Fibroblast of pulmonary artery (primary cell): ENCODE measurements at regions not wholly inside any gene's neighbourhood (a gene's known extent, or its start where the extent isn't known, plus 50 kb on each side); places are given as distances from the start of the nearest gene placed in this dataset.
A peak's percentile ranks its signal among the peaks of the same experiment; 100 is the strongest.
"Not testable (repeated sequence)": the region's sequence is repeated elsewhere in the genome, so short reads cannot be mapped to it uniquely, and the experiment has no call there.

ENCODE experiments used
- DNase-seq: peaks from one replicate; pipeline ENCODE4 v3.0.0-alpha.2; 2010; ENCODE audit warnings: low read depth
- H3K4me3 ChIP-seq: replicated peaks from 2 replicates; pipeline ENCODE4 v1.5.1; 2011; ENCODE audit warnings: low read depth, mild to moderate bottlenecking, control low read depth, low read length, moderate library complexity
- CTCF ChIP-seq: IDR thresholded peaks from 2 replicates; pipeline ENCODE4 v1.5.1; 2011; ENCODE audit warnings: mild to moderate bottlenecking, control low read depth, low read length, inconsistent platforms; ENCODE audit errors: missing control alignments

GRCh38 chr3:86849991-86850390 is 141.0 kb downstream of the VGLL3 start:
- no peak overlapping the region for H3K4me3 ChIP-seq
- no peak for TF ChIP-seq CTCF
- no peak for DNase-seq

GRCh38 chr3:86845726-86846125 is 145.2 kb downstream of the VGLL3 start:
- no peak for DNase-seq
- H3K4me3 ChIP-seq, result no peak overlapping the region
- TF ChIP-seq CTCF, result no peak

GRCh38 chr3:86838927-86839326 is 152.0 kb downstream of the VGLL3 start:
- no peak overlapping the region for H3K4me3 ChIP-seq
- TF ChIP-seq CTCF, result no peak
- no peak for DNase-seq

GRCh38 chr3:86837871-86838270 is 153.1 kb downstream of the VGLL3 start:
- H3K4me3 ChIP-seq, result no peak overlapping the region
- DNase-seq, result peak; percentile 32
- TF ChIP-seq CTCF, result no peak

- H3K4me3 ChIP-seq, result no peak overlapping the region
- TF ChIP-seq CTCF, result no peak
- DNase-seq, result peak; percentile 55
Measured at GRCh38 chr3:86830566-86830965, 160.4 kb downstream of the VGLL3 start.

GRCh38 chr3:86828751-86829150 is 162.2 kb downstream of the VGLL3 start:
- no peak for DNase-seq
- no peak overlapping the region for H3K4me3 ChIP-seq
- no peak for TF ChIP-seq CTCF

GRCh38 chr3:86827582-86827981 is 163.4 kb downstream of the VGLL3 start:
- H3K4me3 ChIP-seq, DNase-seq: not testable (repeated sequence)

GRCh38 chr3:86826292-86826691 is 164.7 kb downstream of the VGLL3 start:
- no peak overlapping the region for H3K4me3 ChIP-seq
- no peak for DNase-seq
- no peak for TF ChIP-seq CTCF
